GM18951 (cell line): ENCODE measurements at regions not wholly inside any gene's neighbourhood (a gene's known extent, or its start where the extent isn't known, plus 50 kb on each side); places are given as distances from the start of the nearest gene placed in this dataset.

Experiments used
- POLR2A ChIP-seq: IDR thresholded peaks from 4 replicates; pipeline ENCODE4 v1.6.1; 2011; ENCODE audit warnings: mild to moderate bottlenecking; ENCODE audit not compliant: insufficient read length, insufficient read depth; ENCODE audit errors: extremely low read depth
- in situ Hi-C: fragments of 300-500 bp; cut with MboI; formaldehyde crosslinking; loops from one replicate; pipeline ENCODE4 v1.12.0; 2022; ENCODE audit warnings: low sequenced_read_pairs, mixed read lengths, inconsistent platforms; ENCODE audit not compliant: unreplicated experiment

DNA sequence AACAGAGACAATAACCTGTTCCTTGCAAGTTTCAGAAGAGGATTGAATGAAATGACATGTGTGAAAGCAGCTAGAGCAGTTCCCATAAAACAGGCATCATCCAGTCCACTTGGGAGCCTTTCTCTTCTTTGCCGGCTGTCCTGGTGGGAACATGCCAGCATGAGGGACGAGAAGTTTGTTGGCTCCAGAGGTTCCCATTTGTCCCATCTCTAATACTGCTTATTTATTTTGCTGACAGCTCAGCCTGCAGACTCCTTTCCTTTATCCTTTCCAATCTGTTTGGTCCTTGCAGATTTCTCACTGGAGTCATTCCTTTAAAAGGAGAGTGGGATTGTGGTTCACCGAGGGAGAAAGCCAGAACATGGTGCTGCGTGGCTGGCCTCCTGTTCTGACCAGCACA lies 321.5 kb upstream of the CLINT1 start:
- in situ Hi-C loops: no loop called here
- no peak for TF ChIP-seq POLR2A

DNA sequence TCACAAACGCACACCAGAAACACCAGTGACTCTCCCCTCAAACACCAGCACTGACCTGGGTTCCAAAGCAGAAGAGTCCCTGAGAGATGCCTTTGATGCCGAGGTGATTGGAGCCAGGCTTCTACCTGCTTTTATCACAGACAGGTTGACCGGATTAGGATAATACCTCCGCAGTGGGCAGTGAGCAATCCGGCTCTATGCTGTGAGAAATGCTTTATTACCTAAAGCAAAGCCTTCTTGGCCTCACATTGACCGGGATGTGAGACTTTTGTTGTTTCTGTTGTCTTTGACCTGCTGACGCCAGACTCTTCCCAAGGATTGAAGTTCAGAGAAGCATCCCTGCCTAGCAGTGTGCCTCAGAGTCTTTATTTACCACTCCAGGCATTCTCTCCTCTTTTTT lies 320.3 kb upstream of the CLINT1 start:
- TF ChIP-seq POLR2A: no peak
- in situ Hi-C loops: loop anchor here (10.0 kb wide), 2 partner anchors 506 to 956 kb away; no protein-coding TSS in a partner anchor

DNA sequence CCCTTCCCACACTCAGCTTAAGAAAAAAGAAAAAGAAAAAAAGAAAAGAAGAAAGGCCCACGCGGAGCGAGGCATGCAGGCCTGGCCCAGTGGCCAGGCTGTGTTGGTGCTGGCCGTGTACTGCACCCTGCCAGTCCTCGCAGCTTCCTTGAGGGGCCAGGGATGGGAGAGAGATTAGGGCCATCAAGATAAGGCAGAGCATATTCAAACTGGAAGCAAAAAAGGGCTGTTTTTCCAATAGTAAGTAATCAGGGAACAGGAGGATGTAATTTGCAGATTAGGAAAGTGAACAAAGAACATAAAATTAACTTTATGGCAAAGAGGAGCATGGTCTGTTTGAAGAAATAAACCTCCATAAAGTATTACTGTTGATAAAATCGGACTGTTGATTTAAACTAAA lies 319.6 kb upstream of the CLINT1 start:
- in situ Hi-C loops: loop anchor here (10.0 kb wide), 2 partner anchors 506 to 956 kb away; no protein-coding TSS in a partner anchor

DNA sequence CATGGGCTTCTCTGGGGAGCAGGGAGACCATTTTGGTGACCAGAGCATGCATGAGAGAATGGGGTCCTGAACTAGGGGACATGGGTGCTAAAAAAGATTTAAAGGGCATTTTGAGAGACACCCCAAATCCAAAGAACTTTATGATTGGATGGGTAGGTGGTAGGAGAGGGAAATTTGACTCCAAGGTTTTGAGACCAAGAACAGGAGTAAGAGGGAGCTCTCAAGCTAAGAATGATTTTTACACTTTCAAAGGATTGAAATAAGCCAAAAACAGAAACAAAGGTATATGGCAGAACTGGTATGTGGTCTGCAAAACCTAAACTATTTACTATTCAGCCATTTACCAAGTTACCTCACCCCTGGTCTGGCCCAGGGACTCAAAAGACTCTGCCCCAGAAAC lies 318.2 kb upstream of the CLINT1 start:
- in situ Hi-C loops: loop anchor here (10.0 kb wide), 2 partner anchors 508 to 958 kb away; no protein-coding TSS in a partner anchor
- no peak for TF ChIP-seq POLR2A

More for the DNA sequence above, 319.6 kb upstream of the CLINT1 start:
- TF ChIP-seq POLR2A: no peak

DNA sequence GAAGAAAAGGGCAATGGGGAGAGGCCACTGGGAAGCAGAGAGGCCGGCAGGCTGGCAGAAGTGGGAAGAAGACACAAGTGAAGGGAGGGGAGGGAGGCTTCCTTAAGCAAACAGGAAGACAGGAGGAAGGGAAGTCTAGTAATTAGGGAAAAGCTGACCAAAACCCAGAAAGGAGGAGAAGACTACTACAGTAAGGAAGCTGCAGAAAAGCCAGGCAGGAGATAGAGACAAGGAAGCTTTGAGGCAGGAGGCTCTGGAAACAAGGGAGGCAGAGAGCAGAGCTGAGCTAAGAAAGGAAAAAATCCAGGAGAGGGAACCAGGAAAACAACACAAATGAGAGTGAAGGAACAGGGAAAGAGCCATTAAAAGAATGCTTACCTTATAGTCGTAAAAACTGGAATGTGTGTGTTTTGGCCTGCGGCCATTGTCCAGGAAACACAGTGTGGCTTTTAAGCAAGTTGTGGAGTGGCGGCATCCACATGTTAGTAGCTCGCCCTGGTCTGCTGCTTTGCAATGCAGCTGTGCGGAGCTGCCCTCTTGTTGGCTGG lies 317.1 kb upstream of the CLINT1 start:
- no peak for TF ChIP-seq POLR2A
- in situ Hi-C loops: loop anchor here (10.0 kb wide), 2 partner anchors 509 to 959 kb away; no protein-coding TSS in a partner anchor

DNA sequence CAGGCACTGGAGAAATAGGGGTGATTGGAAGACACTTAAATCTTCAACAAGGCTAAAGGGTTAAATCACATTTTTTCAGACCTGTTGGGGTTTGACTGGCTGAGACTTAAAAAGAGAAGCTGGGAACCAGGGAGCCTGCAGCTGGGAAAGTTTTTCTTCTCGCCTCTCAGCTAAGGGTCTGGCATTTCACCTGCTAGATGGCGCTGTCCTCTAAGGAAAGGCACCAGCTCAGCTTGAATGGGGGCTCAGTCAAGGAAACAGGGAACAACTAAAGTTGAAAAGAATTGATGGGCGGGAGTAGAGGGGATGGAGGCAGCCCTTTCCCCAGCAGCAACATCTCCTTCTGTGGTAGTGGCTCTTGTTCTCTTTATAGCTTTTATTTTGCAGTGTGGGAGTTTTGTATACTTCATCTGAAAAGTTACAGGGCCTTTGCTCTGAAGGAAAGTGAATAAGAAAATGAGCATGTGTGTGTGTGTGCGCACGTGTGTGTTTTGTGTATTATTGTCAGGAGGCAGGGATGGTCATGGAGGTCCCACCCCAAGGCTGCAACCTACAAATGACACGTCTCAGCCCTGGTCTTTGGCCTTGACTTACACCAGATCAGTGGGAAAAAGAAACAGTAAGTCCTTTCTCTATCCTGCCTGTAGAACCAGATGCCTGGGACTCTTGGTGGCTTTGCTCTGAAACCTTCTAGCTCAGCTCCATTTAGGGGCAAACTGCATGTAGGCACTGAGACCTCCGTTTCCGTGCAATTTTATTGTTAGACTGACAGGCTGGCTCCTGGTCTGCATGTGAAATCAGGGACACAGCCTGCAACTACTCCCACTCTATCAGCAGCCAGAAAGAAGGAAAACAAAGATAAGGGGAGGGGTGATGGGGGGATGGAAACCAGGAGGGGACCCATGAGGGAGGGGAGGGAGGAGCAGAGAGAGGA lies 316.2 kb upstream of the CLINT1 start:
- no peak for TF ChIP-seq POLR2A
- in situ Hi-C loops: loop anchor here (10.0 kb wide), 2 partner anchors 510 to 960 kb away; no protein-coding TSS in a partner anchor

DNA sequence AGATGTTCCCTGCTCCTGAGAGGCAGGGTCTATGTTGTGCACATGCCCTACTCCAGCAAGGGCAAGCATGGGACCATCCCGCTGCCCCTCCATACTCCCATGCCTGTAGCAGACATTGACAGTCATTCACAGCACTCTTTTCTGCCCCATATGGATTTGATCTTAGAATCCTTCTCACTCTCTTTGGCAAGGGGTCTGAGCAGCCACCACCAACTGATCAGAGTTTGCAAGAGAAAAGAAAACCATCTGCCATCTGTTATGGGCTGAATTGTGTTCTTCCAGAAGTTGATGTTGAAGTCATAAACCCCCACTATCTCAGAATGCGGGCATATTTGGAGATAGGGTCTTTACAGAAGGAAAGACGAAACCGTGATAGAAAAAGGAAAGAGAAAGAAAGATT lies 315.1 kb upstream of the CLINT1 start:
- in situ Hi-C loops: loop anchor here (10.0 kb wide), 2 partner anchors 511 to 961 kb away; no protein-coding TSS in a partner anchor
- no peak for TF ChIP-seq POLR2A

DNA sequence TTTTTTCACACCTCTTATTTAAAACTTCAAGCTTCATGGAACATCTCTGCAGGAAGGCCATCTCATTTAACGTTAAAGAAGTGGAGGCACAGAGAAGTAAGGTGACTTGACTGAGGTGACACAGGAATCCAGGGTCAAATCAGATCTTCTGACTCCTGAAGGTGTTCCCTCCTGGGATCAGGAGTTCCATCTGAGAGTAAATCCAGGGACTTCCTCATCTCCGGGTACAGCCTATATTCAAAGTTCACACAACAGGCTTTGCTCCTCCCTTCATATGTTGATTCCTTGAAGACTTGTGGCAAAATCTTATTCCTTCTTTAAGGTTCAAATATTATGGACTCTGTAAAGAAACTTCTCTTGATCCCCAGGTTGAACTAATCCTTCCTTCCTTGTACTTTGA lies 313.1 kb upstream of the CLINT1 start:
- in situ Hi-C loops: loop anchor here (10.0 kb wide), 2 partner anchors 513 to 963 kb away; no protein-coding TSS in a partner anchor
- no peak for TF ChIP-seq POLR2A

DNA sequence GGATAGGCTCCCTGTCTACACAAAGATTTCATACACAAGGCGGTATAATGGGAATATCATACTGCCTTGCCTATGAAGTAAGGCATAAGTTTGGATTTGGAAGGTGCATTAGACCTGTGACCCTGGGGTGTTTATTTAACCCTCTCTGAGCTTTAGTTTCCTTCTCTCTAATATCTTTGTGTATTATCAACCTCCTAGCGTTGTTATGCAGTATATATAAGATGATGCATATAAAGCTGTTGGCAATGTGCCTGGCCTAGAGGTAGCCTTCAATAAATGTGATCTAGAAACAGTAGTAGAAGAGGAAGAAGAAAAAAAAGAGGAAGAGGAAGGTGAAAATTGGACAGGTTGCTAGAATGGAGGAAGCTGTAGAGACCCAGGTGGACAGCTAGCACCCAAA lies 311.6 kb upstream of the CLINT1 start:
- no peak for TF ChIP-seq POLR2A
- in situ Hi-C loops: loop anchor here (10.0 kb wide), 2 partner anchors 514 to 964 kb away; no protein-coding TSS in a partner anchor

DNA sequence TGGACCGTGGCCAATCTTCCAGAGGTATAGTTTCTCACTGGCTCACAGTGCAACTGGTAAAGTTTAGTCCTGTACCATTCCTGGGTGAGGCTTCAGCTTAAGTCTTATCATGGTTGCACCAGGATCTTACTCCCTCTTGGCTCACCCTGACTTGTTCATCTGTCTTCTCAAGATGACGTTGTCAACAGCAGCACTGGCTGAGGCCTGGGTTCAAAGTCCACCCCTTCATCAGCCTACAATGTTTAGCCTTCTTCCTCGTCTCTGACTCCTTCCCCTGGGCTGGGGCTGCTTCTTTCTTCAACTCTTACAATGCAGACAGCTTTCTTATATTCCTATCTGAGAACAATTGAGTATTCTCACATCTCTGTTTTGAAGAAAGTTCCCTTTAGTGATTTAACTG lies 311.1 kb upstream of the CLINT1 start:
- in situ Hi-C loops: loop anchor here (10.0 kb wide), 2 partner anchors 515 to 965 kb away; no protein-coding TSS in a partner anchor
- TF ChIP-seq POLR2A: no peak

DNA sequence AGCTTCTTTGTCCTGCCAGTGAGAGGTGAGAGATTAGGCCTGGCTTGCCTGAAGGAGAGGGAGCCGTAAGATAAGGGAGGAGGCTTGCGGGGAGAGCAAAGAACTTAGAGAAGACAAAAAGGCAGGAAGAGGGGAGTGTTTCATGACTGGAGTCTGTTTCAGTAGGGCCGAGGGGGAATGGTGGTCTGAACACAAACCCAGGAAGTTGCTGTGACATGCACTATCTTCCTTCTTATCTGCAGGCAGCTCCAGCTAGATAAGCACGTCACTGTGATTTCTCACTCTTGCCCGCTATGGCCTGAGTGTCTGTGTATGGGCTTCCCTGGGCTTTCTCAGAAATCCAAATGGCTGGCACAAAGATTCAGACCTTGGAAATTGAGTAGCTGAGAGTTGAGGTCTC lies 307.5 kb upstream of the CLINT1 start:
- no peak for TF ChIP-seq POLR2A
- in situ Hi-C loops: no loop called here

DNA sequence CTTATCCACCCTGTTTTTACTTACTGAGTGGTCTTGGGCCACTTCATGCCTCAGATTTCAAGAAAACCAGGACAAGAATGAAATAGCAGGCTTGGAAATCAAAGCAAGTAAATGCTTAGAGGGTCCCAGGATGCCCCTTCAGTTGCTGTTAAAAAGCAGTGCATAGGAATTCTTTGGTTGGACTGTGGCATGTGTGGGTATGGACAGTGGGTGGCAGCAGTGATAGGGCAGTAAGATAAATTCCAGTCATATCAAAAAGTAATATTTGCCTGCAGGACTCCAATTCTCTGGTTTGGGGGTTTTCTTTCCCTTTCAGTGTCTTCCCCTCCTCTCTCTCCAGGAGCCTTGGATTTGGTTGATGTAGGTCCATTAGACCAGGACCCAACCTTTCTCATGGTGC lies 306.7 kb upstream of the CLINT1 start:
- in situ Hi-C loops: no loop called here

DNA sequence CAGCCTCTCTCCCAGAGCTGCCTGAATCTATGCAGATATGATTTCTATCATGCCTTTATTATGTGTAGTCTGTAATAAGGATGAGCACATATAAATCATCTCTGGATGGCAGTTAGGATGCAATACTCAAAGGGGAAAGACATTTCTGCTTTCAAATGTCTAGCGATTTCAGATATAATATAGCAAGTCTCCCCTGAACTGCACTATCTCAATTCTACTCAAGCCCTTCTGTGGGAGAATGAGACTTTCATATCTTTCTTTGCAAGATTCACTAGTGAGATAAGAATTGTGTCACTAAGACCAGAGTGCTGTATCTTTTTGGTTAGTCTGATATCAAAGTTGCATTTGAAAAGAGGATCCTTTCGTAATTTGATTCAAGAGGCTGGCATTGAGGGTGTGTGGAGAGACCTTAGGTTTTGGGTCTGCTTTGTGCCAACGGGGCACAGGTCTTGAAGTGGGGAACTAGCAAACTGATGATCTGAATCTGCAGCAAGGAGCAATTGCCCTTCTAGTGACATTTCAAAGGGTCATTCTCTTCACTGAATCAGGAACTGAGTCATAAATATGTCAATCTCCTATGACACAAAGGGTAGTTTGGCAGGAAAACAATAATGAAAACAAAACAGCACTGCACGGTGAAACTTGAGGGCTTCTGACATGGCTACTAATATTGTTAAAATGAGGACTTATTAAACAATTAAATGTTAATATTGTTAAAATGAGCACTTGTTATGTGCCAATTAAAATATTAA lies 305.5 kb upstream of the CLINT1 start:
- TF ChIP-seq POLR2A: no peak
- in situ Hi-C loops: no loop called here

More for the DNA sequence above, 306.7 kb upstream of the CLINT1 start:
- no peak for TF ChIP-seq POLR2A
